Ishikawa (cell line): ENCODE measurements at regions not wholly inside any gene's neighbourhood (a gene's known extent, or its start where the extent isn't known, plus 50 kb on each side); places are given as distances from the start of the nearest gene placed in this dataset.

ENCODE experiments used
- EGR1 ChIP-seq: IDR thresholded peaks from 2 replicates; pipeline ENCODE4 v1.6.1; 2012
- EP300 ChIP-seq: IDR thresholded peaks from 2 replicates; pipeline ENCODE4 v1.6.1; 2012; ENCODE audit warnings: borderline replicate concordance
- MAX ChIP-seq: IDR thresholded peaks from 2 replicates; pipeline ENCODE4 v1.6.1; 2012
- REST ChIP-seq: IDR thresholded peaks from 2 replicates; pipeline ENCODE4 v1.6.1; 2012; ENCODE audit warnings: low read depth, mild to moderate bottlenecking
- TCF12 ChIP-seq: IDR thresholded peaks from 2 replicates; pipeline ENCODE4 v1.6.1; 2012; ENCODE audit warnings: low read depth

- no peak for TF ChIP-seq REST
- TF ChIP-seq TCF12, result no peak
- no peak for TF ChIP-seq MAX
- no peak for TF ChIP-seq EGR1
- no peak for TF ChIP-seq EP300
These were observed 403.6 kb upstream of the CDIN1 start for GRCh38 chr15:36175741-36176291.
